ENCODE measurements at regions not wholly inside any gene's neighbourhood (a gene's known extent, or its start where the extent isn't known, plus 50 kb on each side); places are given as distances from the start of the nearest gene placed in this dataset.
"Not testable (repeated sequence)": the region's sequence is repeated elsewhere in the genome, so short reads cannot be mapped to it uniquely, and the experiment has no call there.

DNA sequence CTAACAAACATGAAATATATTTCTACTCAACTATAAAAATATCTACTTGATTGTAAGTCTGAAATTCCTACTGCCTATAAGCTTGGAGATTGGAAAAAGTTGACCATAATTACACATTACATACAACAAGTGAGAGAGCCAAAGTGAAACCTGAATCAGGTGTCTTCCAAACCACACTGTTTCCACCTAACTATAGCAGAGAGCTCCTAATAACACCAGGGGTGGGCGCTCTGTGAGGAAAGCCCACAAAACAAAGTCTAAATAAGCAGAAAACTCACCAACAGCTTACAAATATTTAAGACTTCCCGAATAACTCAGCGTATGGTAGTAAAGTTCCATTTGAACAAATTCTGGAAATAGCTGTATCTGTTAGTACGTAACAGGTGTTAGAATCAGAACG, 119.9 kb downstream of the GPR37 start:
- Histone ChIP-seq H3K36me3 (ENCODE audit: control insufficient read depth, insufficient read depth, low read length) (no peaks in the 10 kb centered on the region), H3K27ac (ENCODE audit: insufficient read depth, low read length, poor library complexity, severe bottlenecking) (no peak overlapping the region), H3K27me3 (replicated peaks; ENCODE audit: control insufficient read depth, insufficient read depth, low read length, poor library complexity, severe bottlenecking) (no peaks in the 10 kb centered on the region), H3K4me3 (ENCODE audit: insufficient read depth, low read depth, low read length, poor library complexity, severe bottlenecking) (no peak overlapping the region), H3K9me3 (ENCODE audit: control insufficient read depth, low read length) (no peaks in the 10 kb centered on the region), H3K4me1 (ENCODE audit: control insufficient read depth, insufficient read depth, low read length, poor library complexity, severe bottlenecking) (no peaks in the 10 kb centered on the region)
- no peak for DNase-seq

DNA sequence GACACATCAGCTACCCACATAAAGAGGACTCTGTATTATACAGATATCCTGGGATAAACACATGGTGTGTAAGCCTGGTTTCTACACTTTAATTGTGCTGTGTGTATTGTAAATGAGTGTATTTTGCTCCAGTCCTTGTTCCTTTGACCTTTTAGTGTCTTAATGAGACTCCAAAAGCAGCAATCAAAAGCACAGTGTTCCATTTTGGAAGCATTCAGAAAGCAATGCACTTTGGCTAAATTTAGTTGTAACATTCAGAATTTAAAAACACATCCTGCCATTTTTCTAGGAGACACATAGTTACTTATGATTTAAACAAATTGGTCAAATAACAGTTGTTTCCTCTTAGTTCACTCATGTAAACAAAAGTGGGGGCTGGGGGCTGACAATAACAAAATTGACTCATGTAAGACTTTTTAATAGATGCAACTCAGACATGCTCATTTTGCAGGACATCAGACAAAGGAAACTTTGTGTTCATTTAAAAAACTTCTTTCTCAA, 122.2 kb downstream of the GPR37 start:
- DNase-seq, result no peak
- no peak overlapping the region for H3K4me3 ChIP-seq (ENCODE audit: insufficient read depth, low read depth, low read length, poor library complexity, severe bottlenecking)
- no peaks in the 10 kb centered on the region for H3K36me3 ChIP-seq (ENCODE audit: control insufficient read depth, insufficient read depth, low read length)
- H3K9me3 ChIP-seq (ENCODE audit: control insufficient read depth, low read length), result no peaks in the 10 kb centered on the region
- H3K4me1 ChIP-seq (ENCODE audit: control insufficient read depth, insufficient read depth, low read length, poor library complexity, severe bottlenecking), result no peaks in the 10 kb centered on the region
- no peaks in the 10 kb centered on the region for H3K27me3 ChIP-seq (replicated peaks; ENCODE audit: control insufficient read depth, insufficient read depth, low read length, poor library complexity, severe bottlenecking)
- H3K27ac ChIP-seq (ENCODE audit: insufficient read depth, low read length, poor library complexity, severe bottlenecking), result no peak overlapping the region

DNA sequence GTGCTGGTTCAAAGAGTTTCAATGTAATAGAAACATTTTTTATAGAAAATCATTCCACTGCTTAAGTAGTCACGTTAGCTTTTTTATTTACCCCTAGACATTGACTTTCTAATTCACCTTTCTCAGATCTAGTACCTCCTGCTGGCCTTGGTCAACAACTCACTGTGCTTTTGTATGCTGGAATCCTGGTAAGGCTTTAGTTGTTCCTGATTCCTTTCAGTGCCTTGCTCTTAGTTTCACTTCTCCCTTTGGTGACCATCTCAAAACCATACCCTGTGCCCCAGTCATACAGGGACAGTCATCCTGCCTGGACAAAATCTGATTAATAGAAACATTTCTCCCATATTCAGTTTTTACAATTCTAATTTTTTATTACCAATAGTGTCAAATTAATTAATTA, 130.2 kb downstream of the GPR37 start:
- Histone ChIP-seq H3K27ac (ENCODE audit: insufficient read depth, low read length, poor library complexity, severe bottlenecking) (no peak overlapping the region), H3K4me3 (ENCODE audit: insufficient read depth, low read depth, low read length, poor library complexity, severe bottlenecking) (no peak overlapping the region), H3K27me3 (replicated peaks; ENCODE audit: control insufficient read depth, insufficient read depth, low read length, poor library complexity, severe bottlenecking) (no peaks in the 10 kb centered on the region), H3K36me3 (ENCODE audit: control insufficient read depth, insufficient read depth, low read length) (no peaks in the 10 kb centered on the region), H3K4me1 (ENCODE audit: control insufficient read depth, insufficient read depth, low read length, poor library complexity, severe bottlenecking) (no peaks in the 10 kb centered on the region), H3K9me3 (ENCODE audit: control insufficient read depth, low read length) (no peaks in the 10 kb centered on the region)
- DNase-seq, result no peak

DNA sequence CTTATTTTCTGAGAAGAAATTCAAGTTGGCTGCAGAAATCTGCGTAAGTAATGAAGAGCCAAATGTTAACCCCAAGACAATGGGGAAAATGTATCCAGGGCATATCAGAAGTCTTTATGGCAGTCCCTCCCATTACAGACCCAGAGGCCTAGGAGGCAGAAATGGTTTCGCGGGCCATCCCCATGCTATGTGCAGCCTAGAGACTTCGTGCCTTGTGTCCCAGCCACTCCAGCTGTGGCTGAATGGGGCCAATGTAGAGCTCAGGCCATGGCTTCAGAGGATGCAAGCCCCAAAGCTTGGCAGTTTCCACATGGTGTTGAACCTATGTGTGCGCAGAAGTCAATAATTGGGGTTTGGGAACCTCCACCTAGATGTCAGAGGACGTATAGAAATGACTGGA, 131.9 kb downstream of the GPR37 start:
- DNase-seq, result no peak

DNA sequence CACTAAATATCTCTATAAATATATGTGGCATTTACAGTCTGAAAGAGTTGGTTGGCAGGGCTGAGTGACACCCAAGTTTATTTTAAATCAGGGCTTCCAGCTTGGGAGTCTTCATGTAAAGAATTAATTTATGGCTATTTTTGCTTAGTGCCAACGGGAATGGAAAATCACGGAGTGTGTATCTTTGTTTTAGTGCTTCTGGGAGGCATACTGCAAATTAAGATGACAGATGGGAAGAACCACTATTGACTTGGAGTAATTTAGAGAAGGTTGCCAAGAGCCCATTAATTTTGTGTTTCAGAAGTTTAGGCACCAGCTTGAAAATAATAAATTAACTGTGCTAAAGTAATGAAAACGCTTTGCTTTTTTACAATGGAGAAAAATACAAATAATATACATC, 135.2 kb downstream of the GPR37 start:
- H3K4me1 ChIP-seq (ENCODE audit: control insufficient read depth, insufficient read depth, low read length, poor library complexity, severe bottlenecking), result no peaks in the 10 kb centered on the region
- H3K36me3 ChIP-seq (ENCODE audit: control insufficient read depth, insufficient read depth, low read length), result no peaks in the 10 kb centered on the region

More for the DNA sequence above, 131.9 kb downstream of the GPR37 start:
- Histone ChIP-seq H3K36me3 (ENCODE audit: control insufficient read depth, insufficient read depth, low read length) (no peaks in the 10 kb centered on the region), H3K4me3 (ENCODE audit: insufficient read depth, low read depth, low read length, poor library complexity, severe bottlenecking) (no peak overlapping the region), H3K27ac (ENCODE audit: insufficient read depth, low read length, poor library complexity, severe bottlenecking) (no peak overlapping the region), H3K27me3 (replicated peaks; ENCODE audit: control insufficient read depth, insufficient read depth, low read length, poor library complexity, severe bottlenecking) (no peaks in the 10 kb centered on the region), H3K9me3 (ENCODE audit: control insufficient read depth, low read length) (no peaks in the 10 kb centered on the region), H3K4me1 (ENCODE audit: control insufficient read depth, insufficient read depth, low read length, poor library complexity, severe bottlenecking) (no peaks in the 10 kb centered on the region)

DNA sequence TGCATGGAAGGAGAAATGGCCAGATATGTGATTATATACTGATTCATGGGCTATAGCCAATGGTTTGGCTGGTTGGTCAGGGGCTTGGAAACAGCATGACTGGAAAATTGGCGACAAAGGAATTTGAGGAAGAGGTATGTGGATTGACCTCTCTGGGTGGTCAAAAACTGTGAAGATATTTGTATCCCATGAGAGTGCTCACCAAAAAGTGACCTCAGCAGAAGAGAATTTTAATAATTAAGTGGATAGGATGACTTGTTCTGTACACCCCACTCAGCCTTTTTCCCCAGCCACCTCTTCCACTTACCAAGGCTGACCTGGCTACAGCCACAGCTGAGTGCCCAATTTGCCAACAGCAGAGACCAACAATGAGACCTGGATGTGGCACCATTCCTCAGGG, 146.7 kb downstream of the GPR37 start:
- H3K27ac ChIP-seq (ENCODE audit: insufficient read depth, low read length, poor library complexity, severe bottlenecking), result no peak overlapping the region
- H3K9me3 ChIP-seq (ENCODE audit: control insufficient read depth, low read length), result no peaks in the 10 kb centered on the region
- H3K27me3 ChIP-seq (replicated peaks; ENCODE audit: control insufficient read depth, insufficient read depth, low read length, poor library complexity, severe bottlenecking), result no peaks in the 10 kb centered on the region
- H3K4me3 ChIP-seq (ENCODE audit: insufficient read depth, low read depth, low read length, poor library complexity, severe bottlenecking), result no peak overlapping the region
- H3K4me1 ChIP-seq (ENCODE audit: control insufficient read depth, insufficient read depth, low read length, poor library complexity, severe bottlenecking), result no peaks in the 10 kb centered on the region
- DNase-seq, result no peak
- H3K36me3 ChIP-seq (ENCODE audit: control insufficient read depth, insufficient read depth, low read length), result no peaks in the 10 kb centered on the region

More for the DNA sequence above, 135.2 kb downstream of the GPR37 start:
- H3K27ac ChIP-seq (ENCODE audit: insufficient read depth, low read length, poor library complexity, severe bottlenecking), result no peak overlapping the region
- H3K9me3 ChIP-seq (ENCODE audit: control insufficient read depth, low read length), result no peaks in the 10 kb centered on the region
- no peaks in the 10 kb centered on the region for H3K27me3 ChIP-seq (replicated peaks; ENCODE audit: control insufficient read depth, insufficient read depth, low read length, poor library complexity, severe bottlenecking)
- H3K4me3 ChIP-seq (ENCODE audit: insufficient read depth, low read depth, low read length, poor library complexity, severe bottlenecking), result no peak overlapping the region
- no peak for DNase-seq

DNA sequence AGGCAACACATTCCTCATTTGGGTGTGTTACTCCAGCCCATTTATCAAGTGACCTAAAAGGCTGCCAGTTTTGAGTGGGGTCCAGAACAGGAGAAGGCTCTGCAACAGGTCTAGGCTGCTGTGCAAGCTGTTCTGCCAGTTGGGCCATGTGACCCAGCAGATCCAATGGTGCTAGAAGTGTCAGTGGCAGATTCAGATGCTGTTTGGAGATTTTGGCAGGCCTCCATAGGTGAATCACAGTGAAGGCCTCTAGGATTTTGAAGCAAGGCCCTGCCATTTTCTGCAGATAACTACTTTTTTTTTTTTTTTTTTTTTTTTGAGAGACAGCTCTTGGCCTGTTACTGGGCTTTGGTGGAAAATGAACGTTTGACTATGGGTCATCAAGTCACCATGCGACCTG, 147.5 kb downstream of the GPR37 start:
- H3K36me3 ChIP-seq (ENCODE audit: control insufficient read depth, insufficient read depth, low read length); DNase-seq: not testable (repeated sequence)

DNA sequence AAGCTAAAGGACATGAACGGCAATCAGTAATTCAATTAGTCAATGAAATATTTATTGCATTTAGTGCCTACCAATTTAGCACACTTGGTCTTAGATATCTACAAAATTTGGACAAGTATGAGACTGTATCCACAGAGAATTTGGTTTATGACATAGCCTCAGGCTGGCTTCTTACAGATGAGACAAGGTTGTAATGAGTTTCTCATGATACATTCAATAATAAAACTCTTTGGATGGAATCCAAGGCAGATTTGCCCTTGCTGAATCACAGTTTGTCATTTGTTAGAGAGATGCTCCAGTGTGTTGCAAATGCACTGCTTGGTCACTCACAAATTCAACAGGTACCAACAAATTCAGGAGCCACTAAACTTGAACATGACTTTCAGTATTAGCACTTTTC, 162.5 kb downstream of the GPR37 start:
- Histone ChIP-seq H3K27me3 (replicated peaks; ENCODE audit: control insufficient read depth, insufficient read depth, low read length, poor library complexity, severe bottlenecking) (no peaks in the 10 kb centered on the region), H3K36me3 (ENCODE audit: control insufficient read depth, insufficient read depth, low read length) (no peaks in the 10 kb centered on the region), H3K27ac (ENCODE audit: insufficient read depth, low read length, poor library complexity, severe bottlenecking) (no peak overlapping the region), H3K4me1 (ENCODE audit: control insufficient read depth, insufficient read depth, low read length, poor library complexity, severe bottlenecking) (no peaks in the 10 kb centered on the region), H3K9me3 (ENCODE audit: control insufficient read depth, low read length) (no peaks in the 10 kb centered on the region), H3K4me3 (ENCODE audit: insufficient read depth, low read depth, low read length, poor library complexity, severe bottlenecking) (no peak overlapping the region)
- no peak for DNase-seq

More for the DNA sequence above, 147.5 kb downstream of the GPR37 start:
- not testable (repeated sequence) for H3K4me1 ChIP-seq (ENCODE audit: control insufficient read depth, insufficient read depth, low read length, poor library complexity, severe bottlenecking); H3K9me3 ChIP-seq (ENCODE audit: control insufficient read depth, low read length); H3K4me3 ChIP-seq (ENCODE audit: insufficient read depth, low read depth, low read length, poor library complexity, severe bottlenecking); H3K27ac ChIP-seq (ENCODE audit: insufficient read depth, low read length, poor library complexity, severe bottlenecking); H3K27me3 ChIP-seq (replicated peaks; ENCODE audit: control insufficient read depth, insufficient read depth, low read length, poor library complexity, severe bottlenecking)

DNA sequence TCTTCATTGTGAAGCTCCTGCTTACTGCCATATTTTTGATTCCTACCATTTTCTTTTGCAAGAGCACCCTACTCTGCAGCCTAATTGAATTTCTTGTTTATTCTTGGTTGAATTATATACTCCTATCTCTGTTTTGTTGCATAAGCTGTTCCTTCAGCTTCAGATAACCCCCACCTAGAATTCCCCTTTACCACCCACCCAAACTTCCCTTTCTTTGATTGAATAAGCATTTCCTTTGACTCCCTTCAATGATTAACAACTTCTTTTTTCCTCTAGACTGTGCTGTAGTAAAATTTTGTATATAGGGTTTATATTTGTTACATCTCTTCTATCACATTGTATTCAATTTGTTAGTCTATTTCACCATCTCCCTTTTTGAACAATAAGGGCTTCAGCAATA, 168.1 kb downstream of the GPR37 start:
- H3K27ac ChIP-seq (ENCODE audit: insufficient read depth, low read length, poor library complexity, severe bottlenecking), result no peak overlapping the region
- H3K4me3 ChIP-seq (ENCODE audit: insufficient read depth, low read depth, low read length, poor library complexity, severe bottlenecking), result no peak overlapping the region
- DNase-seq, result no peak
- no peaks in the 10 kb centered on the region for H3K36me3 ChIP-seq (ENCODE audit: control insufficient read depth, insufficient read depth, low read length)
- H3K9me3 ChIP-seq (ENCODE audit: control insufficient read depth, low read length), result no peaks in the 10 kb centered on the region
- H3K27me3 ChIP-seq (replicated peaks; ENCODE audit: control insufficient read depth, insufficient read depth, low read length, poor library complexity, severe bottlenecking), result no peaks in the 10 kb centered on the region
- no peaks in the 10 kb centered on the region for H3K4me1 ChIP-seq (ENCODE audit: control insufficient read depth, insufficient read depth, low read length, poor library complexity, severe bottlenecking)

DNA sequence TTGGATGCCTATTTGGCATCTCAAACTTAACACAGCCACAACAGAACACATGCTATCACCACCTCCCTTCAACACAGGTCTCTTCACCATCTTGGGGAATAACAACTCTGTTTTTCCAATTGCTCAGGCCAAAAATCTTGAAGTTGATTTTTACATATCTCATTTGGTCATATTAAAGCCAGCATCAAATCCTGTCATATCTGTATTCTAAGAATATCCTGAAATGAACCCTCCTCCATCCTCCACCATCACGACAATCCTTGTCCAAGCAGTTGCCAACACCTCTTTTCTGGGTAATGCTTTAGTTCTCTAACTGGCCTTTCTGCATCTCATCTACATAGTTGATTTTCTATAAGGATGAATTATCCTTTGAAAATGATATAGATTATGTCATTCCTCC, 168.7 kb downstream of the GPR37 start:
- no peaks in the 10 kb centered on the region for H3K27me3 ChIP-seq (replicated peaks; ENCODE audit: control insufficient read depth, insufficient read depth, low read length, poor library complexity, severe bottlenecking)
- no peaks in the 10 kb centered on the region for H3K36me3 ChIP-seq (ENCODE audit: control insufficient read depth, insufficient read depth, low read length)
- no peak for DNase-seq
- no peak overlapping the region for H3K4me3 ChIP-seq (ENCODE audit: insufficient read depth, low read depth, low read length, poor library complexity, severe bottlenecking)
- no peak overlapping the region for H3K27ac ChIP-seq (ENCODE audit: insufficient read depth, low read length, poor library complexity, severe bottlenecking)
- H3K4me1 ChIP-seq (ENCODE audit: control insufficient read depth, insufficient read depth, low read length, poor library complexity, severe bottlenecking), result no peaks in the 10 kb centered on the region
- H3K9me3 ChIP-seq (ENCODE audit: control insufficient read depth, low read length), result no peaks in the 10 kb centered on the region

DNA sequence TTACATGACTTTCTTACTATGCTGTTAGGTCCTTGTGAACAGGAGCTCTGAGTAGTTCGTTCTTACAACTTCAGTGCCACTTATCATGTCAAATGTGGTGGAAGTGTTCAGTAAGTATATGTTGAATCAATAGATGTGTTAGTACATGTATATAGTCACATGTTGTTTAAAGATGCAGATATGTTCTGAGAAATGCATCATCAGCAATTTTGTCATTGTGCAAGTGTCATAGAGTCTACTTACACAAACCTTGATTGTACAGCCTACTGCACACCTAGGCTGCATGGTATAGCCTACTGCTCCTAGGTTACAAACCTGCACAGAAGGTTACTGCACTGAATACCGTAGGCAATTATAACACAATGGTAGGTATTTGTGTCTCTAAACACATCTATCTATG, 174.8 kb downstream of the GPR37 start:
- no peaks in the 10 kb centered on the region for H3K9me3 ChIP-seq (ENCODE audit: control insufficient read depth, low read length)
- no peak overlapping the region for H3K27ac ChIP-seq (ENCODE audit: insufficient read depth, low read length, poor library complexity, severe bottlenecking)
- H3K27me3 ChIP-seq (replicated peaks; ENCODE audit: control insufficient read depth, insufficient read depth, low read length, poor library complexity, severe bottlenecking), result no peaks in the 10 kb centered on the region
- H3K4me1 ChIP-seq (ENCODE audit: control insufficient read depth, insufficient read depth, low read length, poor library complexity, severe bottlenecking), result no peaks in the 10 kb centered on the region
- H3K4me3 ChIP-seq (ENCODE audit: insufficient read depth, low read depth, low read length, poor library complexity, severe bottlenecking), result no peak overlapping the region
- no peaks in the 10 kb centered on the region for H3K36me3 ChIP-seq (ENCODE audit: control insufficient read depth, insufficient read depth, low read length)
- no peak for DNase-seq
